OCI-LY7 (cell line): ENCODE measurements at regions not wholly inside any gene's neighbourhood (a gene's known extent, or its start where the extent isn't known, plus 50 kb on each side); places are given as distances from the start of the nearest gene placed in this dataset.

Experiments
- BruUV-seq: library from RNA; stranded (reverse); fragments of 400-500 nt; replicated peaks from 2 replicates; lab custom pipeline; 2021; lab: Mats Ljungman, UMichigan
- CTCF ChIA-PET: fragments of 300-600 bp; sonication (Branson Sonifier 250); formaldehyde crosslinking; loops from one replicate; lab custom pipeline; 2022; ENCODE audit warnings: antibody characterized with exemption; ENCODE audit not compliant: unreplicated experiment; lab: Charles Lee
- POLR2A ChIA-PET: fragments of 300-600 bp; sonication (Branson Sonifier 250); formaldehyde crosslinking; loops from one replicate; lab custom pipeline; 2022; ENCODE audit warnings: antibody characterized with exemption; lab: Charles Lee
- DNase-seq: peaks from one replicate; pipeline ENCODE4 v3.0.0-alpha.2; 2015; ENCODE audit warnings: low spot score
- H2AFZ ChIP-seq: fragments of 200-600 bp; sonication (generic), shearing (Covaris generic); 2 replicates; pipeline ENCODE4 v1.6.1; 2014; ENCODE audit warnings: mild to moderate bottlenecking, antibody characterized with exemption, low read length, moderate library complexity
- H3K27ac ChIP-seq: fragments of 200-600 bp; sonication (generic); 2 replicates; pipeline ENCODE4 v1.5.1; 2014; ENCODE audit warnings: mixed run types, low read depth, mild to moderate bottlenecking, moderate library complexity, low read length, inconsistent platforms; ENCODE audit not compliant: poor library complexity, severe bottlenecking
- H3K36me3 ChIP-seq: fragments of 200-600 bp; sonication (generic); 2 replicates; pipeline ENCODE4 v1.6.1; 2014; ENCODE audit warnings: mild to moderate bottlenecking, antibody characterized with exemption, low read length, moderate library complexity, mixed read lengths; ENCODE audit not compliant: insufficient read depth
- H3K4me1 ChIP-seq: fragments of 200-600 bp; sonication (generic); 2 replicates; pipeline ENCODE4 v1.5.1; 2014; ENCODE audit warnings: mild to moderate bottlenecking, low read length; ENCODE audit not compliant: insufficient read depth, poor library complexity, severe bottlenecking
- H3K4me2 ChIP-seq: fragments of 200-600 bp; sonication (generic); 2 replicates; pipeline ENCODE4 v1.6.1; 2014; ENCODE audit warnings: mild to moderate bottlenecking, low read length
- H3K4me3 ChIP-seq: fragments of 200-600 bp; sonication (generic); 2 replicates; pipeline ENCODE4 v1.5.1; 2014; ENCODE audit warnings: mild to moderate bottlenecking, low read depth, low read length; ENCODE audit not compliant: poor library complexity, severe bottlenecking
- H3K79me2 ChIP-seq: fragments of 200-600 bp; sonication (generic); 2 replicates; pipeline ENCODE4 v1.6.1; 2016; ENCODE audit warnings: low read depth, mild to moderate bottlenecking, low read length, moderate library complexity, mixed read lengths; ENCODE audit not compliant: insufficient read depth
- H3K9me2 ChIP-seq: fragments of 200-600 bp; sonication (generic); 2 replicates; pipeline ENCODE4 v1.6.1; 2016; ENCODE audit warnings: mild to moderate bottlenecking, low read length, mixed read lengths; ENCODE audit not compliant: insufficient read depth
- H3K9me3 ChIP-seq: fragments of 200-600 bp; sonication (generic); 2 replicates; pipeline ENCODE4 v1.6.1; 2014; ENCODE audit warnings: mild to moderate bottlenecking, mixed run types, low read length, mixed read lengths
- H4K20me1 ChIP-seq: fragments of 200-600 bp; sonication (generic); 2 replicates; pipeline ENCODE4 v1.6.1; 2014; ENCODE audit warnings: mild to moderate bottlenecking, antibody characterized with exemption, low read length, moderate library complexity, mixed read lengths; ENCODE audit not compliant: insufficient read depth
- EZH2phosphoT487 ChIP-seq: fragments of 200-600 bp; sonication (generic); IDR thresholded peaks from 2 replicates; pipeline ENCODE4 v1.6.1; 2018; ENCODE audit warnings: low read depth, borderline replicate concordance, mild to moderate bottlenecking, mixed run types, antibody characterized with exemption, low read length, moderate library complexity, mixed read lengths
- intact Hi-C: fragments of 100-400 bp; cut with micrococcal nuclease; formaldehyde crosslinking; loops from one replicate; pipeline ENCODE4 v1.10.0; 2022; ENCODE audit not compliant: unreplicated experiment
- TF ChIP-seq, protein P1 (sequence below): fragments of 200-600 bp; sonication (generic); conservative IDR thresholded peaks from 2 replicates; pipeline ENCODE4 v1.5.1; 2014; ENCODE audit warnings: mild to moderate bottlenecking, antibody characterized with exemption, low read length, moderate library complexity, mixed read lengths

DNA sequence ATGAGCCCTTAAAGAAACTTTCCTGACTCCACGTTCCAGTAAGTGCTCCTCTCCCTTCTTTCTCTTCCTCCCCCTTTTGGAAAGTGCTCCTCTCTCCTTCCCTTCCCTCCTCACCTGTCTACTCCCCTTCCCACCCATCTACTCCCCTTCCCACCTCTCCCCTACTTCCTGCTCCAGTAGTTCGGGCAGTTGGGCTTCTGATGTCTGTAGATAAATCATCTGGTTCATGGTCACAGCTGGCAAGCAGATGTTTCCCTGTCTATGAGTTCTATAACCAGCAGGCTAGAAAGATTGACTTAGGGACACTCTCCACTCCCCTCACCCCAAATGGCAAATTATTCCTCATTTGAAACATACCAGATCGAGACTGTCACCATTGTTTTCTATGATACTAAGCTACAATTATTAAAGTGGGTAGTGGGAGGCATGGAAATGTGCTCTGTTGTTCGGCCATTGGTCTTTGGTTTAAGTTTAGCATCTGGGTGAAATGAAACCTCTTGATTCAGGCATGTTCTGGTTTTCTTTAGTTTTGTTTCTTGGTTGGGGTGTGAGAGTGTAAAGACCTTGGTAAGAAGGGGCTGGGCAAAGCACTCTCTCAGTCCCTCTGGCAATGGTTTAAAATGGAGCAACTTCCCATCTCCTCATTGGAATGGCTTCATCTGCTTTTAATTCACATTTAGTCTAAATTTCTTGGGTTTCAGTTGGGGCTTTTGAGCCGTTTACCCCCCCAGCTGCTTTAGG, 413.2 kb upstream of the SPRED2 start:
- CTCF ChIA-PET: no interaction called here
- H3K27ac ChIP-seq: no peak overlapping the region

DNA sequence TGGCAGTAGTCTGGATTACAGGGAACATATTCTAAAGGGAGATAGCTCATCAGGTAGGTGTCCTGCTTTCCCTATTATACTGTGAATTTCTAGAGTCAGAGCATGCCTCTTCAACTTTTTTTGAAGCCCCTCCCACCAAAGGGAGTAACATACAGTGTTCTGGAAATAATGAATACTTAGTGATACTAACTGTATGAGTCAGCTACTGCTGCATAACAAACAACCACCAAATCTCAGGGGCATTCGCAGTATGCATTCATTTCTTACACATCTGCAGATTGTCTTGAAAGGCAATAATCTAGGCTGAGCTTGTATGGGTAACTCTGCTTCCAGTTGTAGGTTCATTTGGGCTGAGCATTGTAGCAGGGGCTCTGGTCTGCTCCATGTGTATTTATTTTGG, 409.7 kb upstream of the SPRED2 start:
- H2AFZ ChIP-seq: no peak overlapping the region
- POLR2A ChIA-PET: no interaction called here
- no peak for TF ChIP-seq EZH2phosphoT487
- TF ChIP-seq, protein P1, sequence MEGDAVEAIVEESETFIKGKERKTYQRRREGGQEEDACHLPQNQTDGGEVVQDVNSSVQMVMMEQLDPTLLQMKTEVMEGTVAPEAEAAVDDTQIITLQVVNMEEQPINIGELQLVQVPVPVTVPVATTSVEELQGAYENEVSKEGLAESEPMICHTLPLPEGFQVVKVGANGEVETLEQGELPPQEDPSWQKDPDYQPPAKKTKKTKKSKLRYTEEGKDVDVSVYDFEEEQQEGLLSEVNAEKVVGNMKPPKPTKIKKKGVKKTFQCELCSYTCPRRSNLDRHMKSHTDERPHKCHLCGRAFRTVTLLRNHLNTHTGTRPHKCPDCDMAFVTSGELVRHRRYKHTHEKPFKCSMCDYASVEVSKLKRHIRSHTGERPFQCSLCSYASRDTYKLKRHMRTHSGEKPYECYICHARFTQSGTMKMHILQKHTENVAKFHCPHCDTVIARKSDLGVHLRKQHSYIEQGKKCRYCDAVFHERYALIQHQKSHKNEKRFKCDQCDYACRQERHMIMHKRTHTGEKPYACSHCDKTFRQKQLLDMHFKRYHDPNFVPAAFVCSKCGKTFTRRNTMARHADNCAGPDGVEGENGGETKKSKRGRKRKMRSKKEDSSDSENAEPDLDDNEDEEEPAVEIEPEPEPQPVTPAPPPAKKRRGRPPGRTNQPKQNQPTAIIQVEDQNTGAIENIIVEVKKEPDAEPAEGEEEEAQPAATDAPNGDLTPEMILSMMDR: no peak
- H4K20me1 ChIP-seq: no peaks in the 10 kb centered on the region
- no peak for DNase-seq
- intact Hi-C loops: no loop called here
- H3K4me2 ChIP-seq: no peak overlapping the region
- H3K27ac ChIP-seq: no peak overlapping the region
- H3K9me3 ChIP-seq: no peaks in the 10 kb centered on the region
- H3K9me2 ChIP-seq: no peaks in the 10 kb centered on the region
- H3K4me1 ChIP-seq: no peaks in the 10 kb centered on the region
- no peaks in the 10 kb centered on the region for H3K79me2 ChIP-seq
- CTCF ChIA-PET: no interaction called here
- H3K36me3 ChIP-seq: no peaks in the 10 kb centered on the region
- H3K4me3 ChIP-seq: no peak overlapping the region
- no TSS peak for BruUV-seq

More for the DNA sequence above, 413.2 kb upstream of the SPRED2 start:
- Histone ChIP-seq H3K9me3 (no peaks in the 10 kb centered on the region), H3K9me2 (no peaks in the 10 kb centered on the region), H3K4me2 (no peak overlapping the region), H4K20me1 (no peaks in the 10 kb centered on the region), H3K4me3 (no peak overlapping the region), H3K4me1 (no peaks in the 10 kb centered on the region), H3K36me3 (no peaks in the 10 kb centered on the region), H3K79me2 (no peaks in the 10 kb centered on the region), H2AFZ (no peak overlapping the region)
- no peak for TF ChIP-seq EZH2phosphoT487
- TF ChIP-seq, protein P1: no peak
- intact Hi-C loops: no loop called here
- POLR2A ChIA-PET: no interaction called here
- BruUV-seq: no TSS peak
- no peak for DNase-seq

DNA sequence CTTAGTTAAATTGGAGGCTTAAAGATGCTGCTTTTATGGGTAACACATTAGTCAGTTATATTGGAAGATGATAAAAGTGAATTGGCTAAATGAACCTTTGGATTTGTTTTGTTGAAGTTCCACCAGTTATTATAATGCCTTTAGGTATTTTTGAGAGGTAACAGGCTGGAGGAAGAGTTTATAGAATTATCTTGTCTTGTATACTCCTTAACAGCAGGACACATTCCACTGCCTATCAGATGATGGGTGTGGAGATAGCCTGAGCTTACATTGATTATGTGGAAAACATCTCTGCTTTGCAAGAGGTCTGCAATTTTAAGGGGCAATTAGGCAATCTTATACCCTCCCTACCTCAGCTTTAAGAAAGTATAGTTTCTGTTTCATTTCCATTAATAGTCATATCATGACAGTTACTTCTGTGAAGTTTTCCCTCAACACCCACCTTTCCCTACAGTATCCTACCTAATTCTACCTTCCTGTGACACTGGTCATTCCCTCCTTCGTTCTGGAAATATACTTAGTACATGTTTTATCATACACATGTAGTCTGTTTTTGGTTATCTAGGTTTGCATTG, 403.7 kb upstream of the SPRED2 start:
- ChIA-PET POLR2A (no interaction called here), CTCF (no interaction called here)
- no peak overlapping the region for H3K4me3 ChIP-seq
- no peaks in the 10 kb centered on the region for H3K9me3 ChIP-seq
- H3K4me1 ChIP-seq: no peaks in the 10 kb centered on the region
- H2AFZ ChIP-seq: no peak overlapping the region
- no peaks in the 10 kb centered on the region for H4K20me1 ChIP-seq
- H3K4me2 ChIP-seq: no peak overlapping the region
- no peaks in the 10 kb centered on the region for H3K9me2 ChIP-seq
- no peaks in the 10 kb centered on the region for H3K79me2 ChIP-seq
- no peak overlapping the region for H3K27ac ChIP-seq
- TF ChIP-seq, protein P1: no peak
- no peak for TF ChIP-seq EZH2phosphoT487
- no peak for DNase-seq
- intact Hi-C loops: no loop called here
- BruUV-seq: no TSS peak
- H3K36me3 ChIP-seq: no peaks in the 10 kb centered on the region
